ENCODE measurements at regions not wholly inside any gene's neighbourhood (a gene's known extent, or its start where the extent isn't known, plus 50 kb on each side); places are given as distances from the start of the nearest gene placed in this dataset.

DNA sequence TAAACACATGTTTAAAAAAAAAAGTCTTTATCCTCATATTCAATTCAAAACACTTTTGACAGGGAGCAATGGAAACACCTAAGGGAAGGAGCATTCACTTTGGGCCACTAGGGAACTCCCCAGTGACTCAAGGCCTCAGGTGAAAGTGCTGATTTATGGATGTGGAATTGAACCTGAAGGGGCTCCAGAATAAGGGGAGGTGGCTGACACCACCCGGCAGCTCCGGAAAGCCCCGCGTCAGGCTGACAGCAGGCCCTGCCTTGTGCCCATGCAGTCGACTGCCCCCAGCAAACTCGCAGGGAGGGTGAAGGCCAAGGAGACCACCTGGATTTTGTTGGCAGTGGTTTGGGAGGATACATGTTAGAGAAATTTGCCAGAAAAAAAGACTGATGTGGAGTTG, 275.3 kb upstream of the NCKAP5 start:
- peak in 1 of 2 donors; percentile 50 for DNase-seq

DNA sequence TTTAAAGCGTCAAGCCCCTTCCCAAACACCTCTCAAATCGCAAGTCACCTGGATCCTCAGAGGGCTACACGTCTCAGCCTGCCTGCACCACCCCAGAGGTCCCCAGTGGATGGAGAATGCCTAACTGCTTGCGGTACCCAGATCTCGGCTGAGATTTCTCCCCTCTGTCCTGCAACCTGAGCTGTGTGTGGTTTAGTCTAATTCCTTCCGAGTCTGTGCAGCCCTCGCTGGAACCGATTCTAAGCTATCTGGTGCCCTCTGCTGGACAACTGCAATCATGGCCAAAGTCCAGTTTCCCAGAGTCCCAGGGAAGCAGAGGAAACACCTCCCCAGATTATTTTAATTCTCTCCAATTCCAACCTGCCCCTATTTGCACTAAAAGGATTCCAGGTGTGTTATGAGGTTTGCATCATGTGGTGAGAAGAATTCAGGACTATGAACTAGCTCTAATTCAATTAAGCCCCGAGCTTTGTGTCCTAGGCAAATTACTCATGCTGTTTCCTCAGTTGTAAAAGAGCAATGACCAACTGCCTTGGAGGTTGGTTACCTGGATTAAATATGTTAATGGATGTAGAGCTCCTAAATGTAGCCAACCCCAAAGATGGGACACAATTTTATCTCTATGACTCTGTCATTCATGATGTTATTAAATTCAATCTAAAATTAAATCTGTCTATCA, 276.1 kb upstream of the NCKAP5 start:
- peaks cover 0 to 5% (median 4%) of the 10 kb centered on the region in 4 donors for H3K4me1 ChIP-seq
- peak; percentile 81 to 83 for ATAC-seq (ENCODE audit: low FRiP score in 2 of 2)
- H3K27me3 ChIP-seq, result no peaks in the 10 kb centered on the region
- H3K27ac ChIP-seq, result no peak overlapping the region
- no peak overlapping the region for H3K4me3 ChIP-seq
- no peaks in the 10 kb centered on the region for H3K36me3 ChIP-seq
- TF ChIP-seq EP300 (IDR thresholded peaks at IDR 0.05), result no peak
- TF ChIP-seq CTCF (IDR thresholded peaks at IDR 0.05), result peak; percentile 54 to 83 (median 78)
- 34 to 35% methylated on average over 7 to 9 of the region's 9 CpGs for WGBS, 2 donors
- no peaks in the 10 kb centered on the region for H3K9me3 ChIP-seq
- DNase-seq, result peak in 1 of 2 donors; percentile 51

More for the DNA sequence above, 275.3 kb upstream of the NCKAP5 start:
- no peak for TF ChIP-seq CTCF (IDR thresholded peaks at IDR 0.05)
- TF ChIP-seq POLR2AphosphoS5 (IDR thresholded peaks at IDR 0.05), result no peak
- no peak for TF ChIP-seq EP300 (IDR thresholded peaks at IDR 0.05)
- TF ChIP-seq POLR2A (IDR thresholded peaks at IDR 0.05), result no peak
- no peak overlapping the region for H3K27ac ChIP-seq
- no peaks in the 10 kb centered on the region for H3K36me3 ChIP-seq
- no peaks in the 10 kb centered on the region for H3K9me3 ChIP-seq
- 88 to 92% methylated on average over 6 of the region's 6 CpGs for WGBS, 2 donors
- ATAC-seq (ENCODE audit: low FRiP score in 2 of 2), result no peak
- no peaks in the 10 kb centered on the region for H3K27me3 ChIP-seq
- no peak overlapping the region for H3K4me3 ChIP-seq
- H3K4me1 ChIP-seq, result peaks cover 0 to 5% (median 4%) of the 10 kb centered on the region in 4 donors

- Histone ChIP-seq H3K27me3 (no peaks in the 10 kb centered on the region), H3K36me3 (no peaks in the 10 kb centered on the region), H3K4me1 (peaks cover 0 to 5% (median 3%) of the 10 kb centered on the region in 4 donors), H3K9me3 (no peaks in the 10 kb centered on the region), H3K4me3 (no peak overlapping the region), H3K27ac (no peak overlapping the region)
- 92 to 95% methylated on average over 4 of the region's 4 CpGs for WGBS, 2 donors
- no peak for DNase-seq
- TF ChIP-seq CTCF (IDR thresholded peaks at IDR 0.05), result no peak
- no peak for TF ChIP-seq EP300 (IDR thresholded peaks at IDR 0.05)
- TF ChIP-seq POLR2A (IDR thresholded peaks at IDR 0.05), result no peak
- TF ChIP-seq POLR2AphosphoS5 (IDR thresholded peaks at IDR 0.05), result no peak
- no peak for ATAC-seq (ENCODE audit: low FRiP score in 2 of 2)
These were observed 278.2 kb upstream of the NCKAP5 start for GRCh38 chr2:133846476-133846875.

DNA sequence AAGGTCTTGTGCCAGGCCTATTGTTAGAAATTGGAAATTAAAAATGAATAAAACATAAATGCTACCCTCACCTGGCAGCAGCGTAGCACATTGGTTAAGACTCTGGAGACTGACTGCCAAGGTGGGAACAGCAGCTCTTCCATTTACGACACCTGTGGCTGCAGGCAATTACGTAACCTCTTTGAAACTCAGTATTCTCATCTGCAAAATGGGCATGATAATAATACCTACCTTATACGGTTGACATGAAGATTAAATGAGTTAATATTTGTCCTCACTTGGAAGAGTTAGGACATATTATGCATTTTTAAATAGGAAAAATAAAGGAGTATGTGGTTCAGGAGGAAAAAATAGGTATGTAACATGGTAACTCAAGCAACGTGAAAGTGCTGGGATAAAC, 279.3 kb upstream of the NCKAP5 start:
- ATAC-seq (ENCODE audit: low FRiP score in 2 of 2), result no peak
- no peak for TF ChIP-seq POLR2AphosphoS5 (IDR thresholded peaks at IDR 0.05)
- no peak for TF ChIP-seq POLR2A (IDR thresholded peaks at IDR 0.05)
- TF ChIP-seq CTCF (IDR thresholded peaks at IDR 0.05), result no peak
- no peak for TF ChIP-seq EP300 (IDR thresholded peaks at IDR 0.05)
- WGBS, 2 donors, result 93 to 95% methylated on average over 5 of the region's 5 CpGs

GRCh38 chr2:133848111-133848649, 279.9 kb upstream of the NCKAP5 start:
- ATAC-seq (ENCODE audit: low FRiP score in 2 of 2), result no peak
- no peak for TF ChIP-seq CTCF (IDR thresholded peaks at IDR 0.05)
- no peak for TF ChIP-seq POLR2AphosphoS5 (IDR thresholded peaks at IDR 0.05)
- TF ChIP-seq POLR2A (IDR thresholded peaks at IDR 0.05), result no peak
- TF ChIP-seq EP300 (IDR thresholded peaks at IDR 0.05), result no peak
- WGBS, 2 donors, result 69 to 72% methylated on average over 4 of the region's 4 CpGs
- H3K4me3 ChIP-seq, result no peak overlapping the region
- no peak overlapping the region for H3K27ac ChIP-seq
- H3K9me3 ChIP-seq, result peaks cover 0 to 4% (median 0%) of the 10 kb centered on the region in 4 donors
- H3K27me3 ChIP-seq, result no peaks in the 10 kb centered on the region
- H3K4me1 ChIP-seq, result peaks cover 0 to 4% (median 0%) of the 10 kb centered on the region in 4 donors
- H3K36me3 ChIP-seq, result no peaks in the 10 kb centered on the region
- DNase-seq, result no peak

More for the DNA sequence above, 279.3 kb upstream of the NCKAP5 start:
- no peak for DNase-seq
- H3K9me3 ChIP-seq, result no peaks in the 10 kb centered on the region
- no peak overlapping the region for H3K4me3 ChIP-seq
- H3K36me3 ChIP-seq, result no peaks in the 10 kb centered on the region
- H3K27ac ChIP-seq, result no peak overlapping the region
- H3K4me1 ChIP-seq, result peaks cover 0 to 4% (median 0%) of the 10 kb centered on the region in 4 donors
- H3K27me3 ChIP-seq, result no peaks in the 10 kb centered on the region

All from upper lobe of left lung (tissue), 6 donors.